ENCODE measurements at regions not wholly inside any gene's neighbourhood (a gene's known extent, or its start where the extent isn't known, plus 50 kb on each side); places are given as distances from the start of the nearest gene placed in this dataset.
"Not testable (repeated sequence)": the region's sequence is repeated elsewhere in the genome, so short reads cannot be mapped to it uniquely, and the experiment has no call there.

DNA sequence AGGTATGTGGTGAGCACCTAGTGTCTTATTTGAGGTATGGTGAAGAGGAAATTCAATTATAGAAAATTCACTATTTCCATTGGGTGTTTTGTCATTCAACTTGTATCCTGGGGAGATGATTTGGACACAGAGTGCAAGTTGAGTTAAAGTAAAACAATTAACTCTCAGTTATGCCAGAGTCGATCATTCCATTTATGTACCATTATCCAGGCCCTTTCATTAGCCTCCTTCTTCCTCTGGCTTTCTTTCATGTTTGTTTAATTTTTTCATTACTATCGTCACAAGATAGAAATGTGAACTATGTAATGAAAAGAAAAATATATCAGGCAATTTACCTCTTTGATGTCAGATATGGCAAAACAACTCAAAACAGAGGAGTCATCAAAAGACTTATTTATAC, 1347.2 kb upstream of the NUDT12 start:
- DNase-seq = no peak

DNA sequence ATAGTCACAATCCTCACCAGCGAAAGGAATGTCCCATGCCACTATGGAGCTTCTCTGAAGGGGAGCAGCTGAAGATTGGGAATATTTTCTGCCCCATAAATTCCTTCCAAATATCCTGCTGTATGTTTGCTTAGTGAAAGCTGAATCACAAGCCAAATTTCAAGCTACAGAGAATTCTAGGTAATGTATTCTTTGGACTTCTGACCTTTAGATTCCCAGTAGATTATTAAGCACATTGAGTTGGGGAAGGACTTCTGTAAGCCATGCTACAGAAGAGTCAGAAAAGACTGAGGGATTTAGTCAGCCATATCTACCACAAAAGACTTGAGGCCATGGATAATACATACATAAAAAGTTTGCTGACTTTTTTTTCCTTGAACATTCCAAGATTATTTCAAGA, 1342.0 kb upstream of the NUDT12 start:
- DNase-seq = no peak

DNA sequence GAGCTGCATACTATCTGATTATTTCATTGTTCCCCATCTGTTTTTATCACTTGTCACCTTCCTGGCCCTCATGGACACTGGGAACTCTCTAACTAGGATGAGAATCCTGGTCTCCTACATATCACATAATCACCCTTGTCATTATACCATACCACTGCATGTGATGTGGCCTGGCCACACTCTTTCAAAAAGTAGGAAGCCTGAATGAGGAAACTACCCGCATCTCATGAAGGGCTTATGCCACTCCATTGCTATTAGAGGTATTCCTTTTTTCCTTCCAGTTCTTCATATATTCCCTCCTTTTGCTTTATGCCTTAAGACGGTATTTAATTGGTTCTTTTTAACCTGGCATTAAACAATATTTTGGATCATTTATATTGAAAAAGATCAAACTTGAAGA, 1341.4 kb upstream of the NUDT12 start:
- DNase-seq = no peak

DNA sequence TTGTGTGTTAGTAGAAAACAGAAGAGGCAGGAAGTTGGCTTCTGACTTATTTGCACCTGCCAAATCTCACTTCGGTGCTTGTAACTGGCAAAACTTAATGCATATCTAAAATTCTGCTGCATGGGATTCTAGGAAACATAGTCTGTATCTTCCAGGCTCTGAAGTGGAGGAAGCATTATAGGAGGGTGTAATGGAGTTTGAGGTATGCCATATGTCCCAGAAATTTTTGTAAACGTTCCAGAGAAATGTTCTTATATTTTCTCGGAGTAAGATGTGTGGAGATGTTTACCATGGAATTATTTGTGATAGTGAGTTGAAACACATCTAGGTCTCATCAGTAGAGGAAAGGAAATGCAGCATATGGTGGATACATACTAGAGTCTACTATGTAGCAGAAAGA, 1329.0 kb upstream of the NUDT12 start:
- no peak for DNase-seq

DNA sequence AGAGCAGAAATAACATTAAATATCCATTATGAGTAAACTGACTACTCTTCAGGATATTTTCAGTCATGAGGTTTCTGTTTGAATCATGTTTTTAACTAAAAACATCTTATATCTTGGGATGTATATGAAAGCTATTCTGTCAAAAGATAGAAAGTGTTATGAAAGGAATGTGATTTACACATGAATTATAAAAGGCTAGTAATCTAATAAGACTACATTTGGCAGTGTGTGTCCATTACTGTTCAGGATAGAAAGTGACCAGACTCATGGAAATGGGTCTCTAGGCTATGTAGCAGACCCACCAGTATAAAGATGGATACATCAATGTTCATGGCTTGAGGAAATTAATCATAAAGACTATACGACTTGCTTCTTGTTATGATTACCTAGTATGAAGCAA, 1328.2 kb upstream of the NUDT12 start:
- DNase-seq = no peak

DNA sequence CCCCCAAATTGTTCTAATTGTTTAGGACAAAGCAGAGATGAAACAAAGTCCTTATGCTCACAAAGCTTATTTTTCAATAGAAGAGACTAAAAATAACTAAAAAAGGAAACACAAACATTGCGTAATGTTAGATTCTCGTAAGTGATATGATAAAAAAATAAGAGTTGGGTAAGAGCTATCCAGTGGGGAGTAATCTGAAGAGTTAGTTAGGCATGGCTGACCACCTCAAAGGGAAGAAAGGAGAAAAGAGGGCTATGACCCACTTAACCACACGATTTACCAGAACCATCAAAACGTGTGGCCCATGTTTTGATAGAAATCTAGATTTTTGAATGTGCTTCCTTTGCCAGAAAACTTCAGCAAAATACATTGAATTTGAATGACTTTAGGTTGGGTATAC, 1296.8 kb upstream of the NUDT12 start:
- DNase-seq = no peak

DNA sequence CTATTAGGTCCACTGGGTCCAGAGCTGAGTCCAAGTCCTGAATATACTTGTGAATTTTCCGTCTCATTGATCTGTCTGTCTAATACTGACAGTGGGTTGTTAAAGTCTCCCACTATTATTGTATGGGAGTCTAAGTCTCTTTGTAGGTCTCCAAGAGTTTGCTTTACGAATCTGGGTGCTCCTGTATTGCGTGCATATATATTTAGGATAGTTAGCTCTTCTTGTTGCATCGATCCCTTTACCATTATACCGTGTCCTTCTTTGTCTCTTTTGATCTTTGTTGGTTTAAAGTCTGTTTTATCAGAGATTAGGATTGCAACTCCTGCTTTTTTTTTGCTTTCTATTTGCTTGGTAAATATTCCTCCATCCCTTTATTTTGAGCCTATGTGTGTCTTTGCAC, 1289.5 kb upstream of the NUDT12 start:
- not testable (repeated sequence) for DNase-seq

DNA sequence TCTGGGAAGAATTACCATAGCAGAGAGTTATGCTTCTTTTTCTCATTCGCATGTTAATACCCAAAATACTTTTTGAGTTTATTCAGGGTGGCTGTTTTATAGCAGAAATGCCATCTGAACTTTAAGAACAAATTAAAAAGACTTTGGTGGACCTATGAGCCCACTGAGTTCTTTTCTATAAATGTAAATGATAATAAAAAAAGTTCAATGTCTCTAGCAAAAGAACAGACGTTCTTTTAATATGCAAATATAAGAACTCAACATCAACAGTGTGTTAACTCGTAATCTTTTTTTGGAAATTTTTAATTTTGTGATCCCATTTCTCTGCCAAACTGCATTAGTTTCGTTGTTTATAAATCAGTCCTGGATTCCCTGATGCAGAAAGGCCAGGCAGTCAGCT, 1283.0 kb upstream of the NUDT12 start:
- DNase-seq = no peak

DNA sequence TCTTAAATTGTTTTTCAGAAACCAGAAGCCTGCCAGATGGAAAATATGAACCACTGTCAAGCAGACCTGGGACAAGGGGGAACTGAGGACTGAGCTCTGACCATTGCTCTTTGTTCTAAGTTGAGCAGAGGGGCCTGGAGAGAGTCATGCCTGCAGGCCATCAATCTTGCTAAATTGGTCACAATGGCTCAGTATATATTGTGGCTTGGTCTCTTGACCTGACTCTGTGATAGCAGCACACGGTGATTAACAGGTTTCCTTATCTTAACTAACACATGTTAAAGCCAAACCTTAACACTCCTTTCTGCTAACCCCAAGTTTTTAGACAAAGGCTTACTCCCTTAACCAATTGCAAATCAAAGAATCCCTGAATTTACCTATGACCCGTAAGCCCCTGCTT, 1281.2 kb upstream of the NUDT12 start:
- no peak for DNase-seq

DNA sequence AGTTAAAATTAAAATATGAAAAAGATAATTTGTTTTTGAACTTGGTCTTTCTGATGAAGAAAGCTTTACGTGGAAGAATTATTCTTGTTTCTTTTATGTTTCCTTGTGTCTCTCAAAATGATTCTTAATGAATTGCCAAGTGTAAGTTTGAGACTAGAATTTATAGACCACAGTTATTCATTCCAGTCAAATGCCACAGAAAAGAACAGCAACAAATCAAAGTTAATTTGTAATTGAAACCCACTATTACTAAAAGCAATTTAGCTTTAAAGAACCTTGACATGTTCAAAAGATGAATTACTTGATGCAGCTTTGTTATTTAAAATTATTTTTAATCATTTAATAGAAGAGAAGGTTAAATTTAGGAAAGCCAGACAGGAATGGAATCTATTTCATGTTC, 1277.7 kb upstream of the NUDT12 start:
- DNase-seq = no peak

DNA sequence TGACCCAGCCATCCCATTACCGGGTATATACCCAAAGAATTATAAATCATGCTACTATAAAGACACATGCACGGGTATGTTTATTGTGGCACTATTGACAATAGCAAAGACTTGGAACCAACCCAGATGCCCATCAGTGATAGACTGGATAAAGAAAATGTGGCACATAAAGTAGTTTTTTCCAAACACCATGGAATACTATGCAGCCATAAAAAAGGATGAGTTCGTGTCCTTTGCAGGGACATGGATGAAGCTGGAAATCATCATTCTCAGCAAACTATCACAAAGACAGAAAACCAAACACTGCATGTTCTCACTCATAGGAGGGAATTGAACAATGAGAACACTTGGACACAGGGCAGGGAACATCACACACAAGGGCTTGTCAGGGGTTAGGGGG, 1268.9 kb upstream of the NUDT12 start:
- DNase-seq = not testable (repeated sequence)

DNA sequence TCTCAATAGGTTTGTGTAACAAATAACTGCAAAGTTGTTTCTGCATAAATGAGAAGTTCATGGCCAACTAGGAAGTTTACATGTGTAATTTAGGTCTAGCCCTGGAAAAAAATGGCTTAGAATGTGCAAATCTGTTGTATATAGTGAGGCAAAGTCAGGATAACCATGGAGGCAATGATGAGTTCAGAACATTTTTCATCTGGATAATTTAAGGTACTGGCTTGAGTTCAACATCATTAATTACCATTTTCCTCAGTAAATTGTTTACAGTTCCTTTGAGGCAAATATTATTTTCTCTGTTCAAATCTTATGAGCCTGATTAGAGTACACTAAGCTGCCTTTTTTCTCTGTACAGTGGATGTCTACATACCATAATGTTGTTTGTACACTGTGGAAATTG, 1259.0 kb upstream of the NUDT12 start:
- no peak for DNase-seq

DNA sequence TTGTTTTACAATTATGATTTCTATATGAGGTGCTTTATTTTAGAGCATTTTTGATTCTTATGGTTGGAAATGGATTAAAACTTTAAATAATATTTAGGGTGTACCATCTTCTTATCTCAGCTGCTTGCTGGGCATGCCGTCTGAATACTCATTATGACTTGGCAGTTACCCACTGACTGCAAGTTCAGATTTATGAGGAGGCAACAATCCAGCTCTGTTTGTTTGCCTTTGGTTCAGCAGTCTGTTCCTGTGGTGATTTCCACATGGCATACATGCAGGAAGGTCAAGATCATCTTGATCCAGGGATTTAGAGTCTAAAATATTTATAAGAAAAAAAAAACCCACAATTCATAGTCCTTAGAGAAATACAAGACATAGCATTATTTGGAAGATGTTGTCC, 1254.5 kb upstream of the NUDT12 start:
- no peak for DNase-seq

DNA sequence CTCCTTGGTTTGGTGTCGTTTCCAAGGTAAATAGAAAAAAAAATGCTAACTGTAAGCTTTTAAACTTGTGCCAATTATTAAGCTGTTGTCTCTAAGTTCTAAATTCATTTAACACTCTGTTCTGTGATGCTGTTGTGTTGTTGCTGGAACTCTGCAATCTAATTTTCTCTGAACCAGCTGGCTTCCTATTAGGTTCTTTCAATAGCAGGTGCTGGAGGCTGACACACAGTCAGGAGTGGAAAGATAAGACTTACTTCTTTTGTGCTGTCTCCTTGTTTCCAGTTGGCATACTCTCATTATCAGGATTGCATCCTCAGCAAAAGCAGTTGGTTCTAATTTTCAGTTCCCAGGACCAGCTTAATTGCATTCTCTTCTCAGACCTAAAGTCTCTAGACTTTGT, 1252.6 kb upstream of the NUDT12 start:
- DNase-seq = no peak

DNA sequence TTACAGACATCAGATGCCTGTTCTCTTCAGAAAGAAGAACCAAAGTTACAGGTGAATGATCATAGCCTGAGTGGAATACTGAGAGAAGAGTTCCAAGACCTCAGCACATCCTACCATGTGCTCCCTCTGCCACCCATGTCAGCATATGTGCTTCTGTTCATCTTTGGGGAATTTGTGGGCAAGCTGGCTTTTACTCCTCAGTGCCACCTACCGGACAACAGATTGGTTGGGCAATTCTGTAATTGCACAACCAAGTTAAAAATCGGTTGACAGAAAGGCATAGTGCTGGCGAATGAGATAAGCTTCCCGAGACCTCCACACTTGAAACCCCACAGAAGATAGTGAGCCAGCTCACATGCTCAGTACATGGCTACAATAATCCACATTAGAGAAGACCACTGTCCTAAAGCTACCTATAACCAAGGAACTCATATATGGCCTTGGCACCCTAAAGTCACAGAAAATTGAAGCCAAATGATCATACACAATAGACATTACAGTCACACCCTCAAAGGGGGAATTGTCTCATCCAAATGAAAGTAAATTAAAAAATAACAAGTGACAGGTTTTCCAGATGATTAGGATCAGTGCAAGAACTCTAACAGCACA, 1238.0 kb upstream of the NUDT12 start:
- DNase-seq = no peak

DNA sequence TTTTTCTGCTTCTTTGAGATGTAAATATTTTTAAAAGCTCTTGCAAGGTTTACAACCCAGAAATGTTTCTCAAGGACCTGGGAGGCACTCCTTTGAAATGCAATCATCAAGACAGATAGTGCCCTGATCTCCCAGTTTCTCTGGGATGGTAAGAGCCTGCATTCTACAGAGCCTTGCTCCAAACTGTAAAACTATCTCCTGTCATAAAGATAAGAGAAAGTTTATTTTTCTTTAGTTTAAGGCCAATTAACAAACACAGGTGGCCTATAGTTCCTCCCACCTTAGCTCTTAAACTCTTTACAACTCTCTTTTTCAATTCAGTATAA, 1231.1 kb upstream of the NUDT12 start:
- no peak for DNase-seq

DNA sequence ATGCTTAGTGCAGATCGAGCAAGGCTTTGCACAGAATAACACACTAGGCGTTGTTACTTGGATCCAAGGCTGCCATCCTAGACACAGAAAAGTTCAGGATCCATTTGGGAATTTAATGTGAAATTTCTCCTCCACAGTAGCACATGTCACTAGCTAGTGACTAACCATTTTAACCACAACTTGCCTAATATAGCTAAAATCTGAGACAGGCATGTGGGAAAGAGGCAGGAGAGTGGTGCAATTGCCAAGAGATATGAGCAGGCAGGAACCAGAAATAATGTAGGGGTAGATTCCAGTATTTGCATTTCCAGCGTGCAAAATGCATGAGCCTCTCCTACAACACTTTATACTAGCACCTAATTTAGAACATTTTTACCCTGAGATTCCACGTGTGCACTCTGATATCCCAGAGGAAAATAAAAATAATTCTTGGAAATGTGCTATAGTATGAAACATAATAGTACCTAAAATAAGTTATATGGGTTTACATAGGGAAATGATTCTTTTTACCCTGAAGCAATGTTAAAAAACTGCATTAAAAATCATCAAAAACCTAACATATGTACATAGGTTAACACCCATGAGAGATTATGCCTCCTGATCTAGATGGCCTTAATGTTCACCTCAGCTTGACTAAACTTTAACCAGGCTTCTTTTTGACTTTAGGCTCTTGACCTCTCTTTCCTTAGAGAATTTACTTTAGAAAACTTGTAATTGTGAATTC, 1230.6 kb upstream of the NUDT12 start:
- DNase-seq = no peak

DNA sequence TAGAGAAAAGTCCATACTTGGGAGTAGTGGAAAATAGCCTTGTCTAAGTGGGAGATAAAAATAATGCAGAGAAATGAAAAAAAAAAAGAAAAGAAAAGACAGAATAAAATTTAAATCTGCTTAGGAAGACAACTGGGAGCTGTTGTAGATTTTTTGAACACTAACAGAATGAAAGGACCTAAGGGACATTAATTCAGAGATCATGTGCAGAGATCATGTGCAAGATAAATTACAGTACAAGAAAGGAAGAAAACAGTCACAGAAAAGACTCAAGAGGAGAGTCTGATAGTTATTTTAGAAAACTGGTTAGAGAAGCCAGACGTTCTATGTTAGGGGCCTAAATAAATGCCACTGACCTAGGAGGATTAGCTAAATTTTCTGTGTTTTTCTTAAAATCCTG, 1226.8 kb upstream of the NUDT12 start:
- no peak for DNase-seq

DNA sequence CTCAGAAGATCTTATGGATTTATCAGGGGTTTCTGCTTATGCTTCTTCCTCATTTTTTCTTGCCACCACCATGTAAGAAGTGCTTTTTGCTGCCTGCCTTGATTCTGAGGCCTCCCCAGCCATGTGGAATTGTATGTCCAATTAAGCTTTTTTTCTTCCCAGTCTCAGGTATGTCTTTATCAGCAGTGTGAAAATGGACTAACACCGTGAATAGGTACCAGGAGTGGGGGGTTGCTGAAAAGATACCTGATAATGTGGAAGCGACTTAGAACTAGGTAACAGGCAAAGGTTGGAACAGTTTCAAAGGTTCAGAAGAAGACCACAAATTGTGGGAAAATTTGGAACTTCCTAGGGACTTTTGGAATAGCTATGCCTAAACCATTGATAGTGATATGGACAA, 1222.5 kb upstream of the NUDT12 start:
- DNase-seq = no peak

DNA sequence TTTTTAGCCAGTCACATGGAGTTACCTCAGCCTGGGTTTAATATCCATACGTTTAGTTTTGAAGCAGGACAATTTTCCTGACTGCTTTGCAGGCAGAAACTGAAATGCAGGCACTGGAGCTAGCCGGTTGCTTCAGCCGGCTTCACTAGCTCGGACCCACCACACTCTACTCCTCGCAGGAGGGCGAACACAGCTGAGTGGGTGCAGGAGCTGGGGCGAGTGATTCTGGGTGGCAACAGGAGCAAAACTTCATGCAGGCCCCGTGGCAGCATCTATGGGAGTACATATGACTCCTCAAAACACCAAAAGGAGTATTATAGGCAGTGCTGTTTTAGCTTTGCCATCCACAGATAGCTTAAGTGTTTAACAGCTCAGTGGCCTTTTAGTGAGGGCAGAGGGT, 1211.8 kb upstream of the NUDT12 start:
- no peak for DNase-seq

DNA sequence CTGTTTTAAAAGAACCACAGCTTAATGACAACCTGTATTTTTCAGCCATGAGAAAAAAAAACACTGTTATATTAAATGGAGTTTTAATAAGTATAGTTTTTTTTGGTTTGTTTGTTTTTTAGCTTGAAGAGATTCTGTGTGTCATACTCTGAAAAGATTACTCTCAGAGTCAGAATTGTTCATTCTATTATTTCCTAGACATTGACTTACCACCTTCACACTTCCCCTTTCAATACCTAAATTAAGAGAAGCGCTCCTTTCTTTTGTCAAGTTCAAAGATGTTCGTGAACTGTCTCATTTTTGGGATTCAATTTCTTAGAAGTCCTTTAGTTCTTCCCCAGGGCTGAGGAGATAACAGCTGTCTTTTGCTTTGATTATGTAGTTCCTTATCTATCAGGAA, 1201.6 kb upstream of the NUDT12 start:
- no peak for DNase-seq

DNA sequence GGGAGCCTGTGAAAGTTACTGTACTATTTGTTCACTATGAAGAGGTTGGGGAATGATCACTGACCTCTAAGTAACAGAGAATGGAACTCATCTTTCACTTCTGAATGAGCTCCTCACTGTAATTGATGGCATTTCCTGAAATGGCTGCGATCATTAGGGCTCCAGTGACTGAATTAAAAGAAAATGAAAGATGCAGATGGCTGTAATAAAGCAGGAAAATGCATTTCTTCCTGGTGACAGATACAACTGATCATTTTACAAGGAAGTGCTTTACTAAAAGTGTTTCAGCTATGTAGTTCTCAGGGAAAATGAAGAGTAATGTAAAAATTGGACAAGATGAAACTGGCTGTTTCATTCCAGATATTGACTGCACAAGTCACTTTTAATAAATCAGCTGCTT, 1200.6 kb upstream of the NUDT12 start:
- DNase-seq = no peak

DNA sequence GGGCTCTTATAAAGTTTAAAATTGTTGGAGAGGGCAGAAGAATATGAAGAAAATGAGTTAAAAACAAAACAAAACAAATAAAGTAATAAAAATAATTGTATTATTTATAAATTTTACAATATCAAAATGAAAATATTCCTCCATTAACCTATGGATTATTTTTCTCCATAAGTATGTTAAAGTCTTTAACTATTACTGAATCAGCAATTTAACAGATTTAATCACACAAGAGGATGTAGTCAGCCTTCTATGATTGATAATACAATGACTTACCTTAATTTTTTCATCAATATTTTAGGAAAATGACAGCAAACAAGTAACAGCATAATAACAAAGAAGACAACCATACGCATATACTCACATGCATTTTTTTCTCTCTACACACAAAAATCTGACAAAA, 1195.3 kb upstream of the NUDT12 start:
- DNase-seq = no peak

DNA sequence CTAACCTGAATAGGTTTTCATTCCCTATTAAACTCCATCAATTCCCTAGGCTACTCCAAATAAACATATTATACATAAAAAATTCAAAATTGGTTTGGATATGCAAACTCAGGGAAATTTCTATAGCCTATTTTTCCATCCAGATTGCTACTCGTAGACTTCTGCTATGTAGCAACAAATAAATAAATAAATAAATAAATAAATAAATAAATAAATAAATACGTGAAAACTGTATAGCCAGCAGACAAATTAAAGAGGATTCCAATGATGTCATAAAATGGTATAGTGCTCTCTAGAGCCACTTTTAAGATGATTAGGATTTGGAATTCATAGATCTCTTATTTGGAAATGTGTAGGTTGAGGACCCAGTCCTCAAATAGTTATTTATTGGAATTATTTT, 1193.2 kb upstream of the NUDT12 start:
- no peak for DNase-seq

DNA sequence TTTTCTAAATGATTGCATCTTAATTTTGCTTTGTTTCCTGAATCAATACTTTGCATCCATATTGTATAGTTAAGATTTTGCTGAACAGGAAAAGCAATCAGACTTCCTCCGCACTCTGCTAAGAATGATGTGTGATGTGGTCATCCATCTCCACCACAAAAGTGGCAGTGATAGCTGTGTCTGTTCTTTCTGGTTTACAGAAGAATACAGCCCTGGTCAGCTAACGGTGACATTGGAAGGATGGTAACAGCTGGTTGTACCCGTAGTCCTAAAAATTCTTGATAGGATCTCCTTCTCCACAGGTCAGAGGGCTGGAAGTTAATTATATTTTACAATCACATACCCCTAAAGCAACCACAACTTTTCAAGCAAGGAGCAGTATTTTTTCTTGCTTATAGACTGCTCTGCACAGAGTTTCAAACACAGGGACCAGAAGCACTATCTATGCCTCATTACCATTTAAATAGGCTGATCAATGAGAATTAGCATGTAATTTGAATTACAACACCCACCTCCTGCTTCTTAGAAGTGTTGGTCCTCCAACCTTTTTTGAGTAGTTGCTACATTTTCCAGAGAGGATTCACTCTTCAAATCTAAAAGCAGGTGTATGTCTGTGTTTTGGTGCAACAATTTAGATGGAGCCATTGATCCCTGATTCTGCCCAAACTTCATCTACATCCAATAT, 1191.9 kb upstream of the NUDT12 start:
- DNase-seq = no peak
